Calu3 (cell line): ENCODE measurements at regions not wholly inside any gene's neighbourhood (a gene's known extent, or its start where the extent isn't known, plus 50 kb on each side); places are given as distances from the start of the nearest gene placed in this dataset.

Source experiments
- BruUV-seq: library from RNA; stranded (reverse); fragments of 400-500 nt; replicated peaks from 2 replicates; lab custom pipeline; 2021; lab: Mats Ljungman, UMichigan
- CTCF ChIA-PET: fragments of 300-600 bp; sonication (Branson Sonifier 250); formaldehyde crosslinking; loops from one replicate; lab custom pipeline; 2022; ENCODE audit warnings: antibody characterized with exemption; lab: Charles Lee
- DNase-seq: peaks from one replicate; pipeline ENCODE4 v3.0.0; 2022
- H3K27ac Mint-ChIP-seq: one replicate; pipeline ENCODE4 v1.8.0; 2022; ENCODE audit warnings: mixed read lengths; ENCODE audit not compliant: unreplicated experiment
- H3K27me3 Mint-ChIP-seq: one replicate; pipeline ENCODE4 v1.8.0; 2022; ENCODE audit warnings: mixed read lengths; ENCODE audit not compliant: unreplicated experiment
- H3K36me3 Mint-ChIP-seq: one replicate; pipeline ENCODE4 v1.8.0; 2022; ENCODE audit warnings: mild to moderate bottlenecking, moderate library complexity, mixed read lengths; ENCODE audit not compliant: insufficient read depth, unreplicated experiment
- H3K4me1 Mint-ChIP-seq: one replicate; pipeline ENCODE4 v1.8.0; 2022; ENCODE audit warnings: mild to moderate bottlenecking, low read depth, mixed read lengths; ENCODE audit not compliant: unreplicated experiment
- H3K4me3 Mint-ChIP-seq: one replicate; pipeline ENCODE4 v1.8.0; 2022; ENCODE audit warnings: mild to moderate bottlenecking, low read depth, moderate library complexity, mixed read lengths; ENCODE audit not compliant: unreplicated experiment
- H3K9me3 Mint-ChIP-seq: one replicate; pipeline ENCODE4 v1.8.0; 2022; ENCODE audit warnings: low read depth, mixed read lengths; ENCODE audit not compliant: unreplicated experiment
- CTCF ChIP-seq: fragments of 200-600 bp; IDR thresholded peaks from one replicate; pipeline ENCODE4 v1.8.0; 2022; ENCODE audit warnings: antibody characterized with exemption; ENCODE audit not compliant: unreplicated experiment
- intact Hi-C: fragments of 100-400 bp; cut with micrococcal nuclease; formaldehyde crosslinking; loops from one replicate; pipeline ENCODE4 v1.10.0; 2022; ENCODE audit not compliant: unreplicated experiment

- peaks cover 5% of the 10 kb centered on the region for H3K9me3 Mint-ChIP-seq
- no peak overlapping the region for H3K4me3 Mint-ChIP-seq
- DNase-seq = no peak
- no peaks in the 10 kb centered on the region for H3K36me3 Mint-ChIP-seq
- H3K4me1 Mint-ChIP-seq = no peaks in the 10 kb centered on the region
- CTCF ChIA-PET = no interaction called here
- no peak overlapping the region for H3K27ac Mint-ChIP-seq
- no TSS peak for BruUV-seq
- no peaks in the 10 kb centered on the region for H3K27me3 Mint-ChIP-seq
- TF ChIP-seq CTCF = no peak
- intact Hi-C loops = no loop called here
Observed at GRCh38 chr11:127651888-127652221, 651.3 kb upstream of the KIRREL3 start.

- H3K36me3 Mint-ChIP-seq = no peaks in the 10 kb centered on the region
- no peak for DNase-seq
- H3K27ac Mint-ChIP-seq = no peak overlapping the region
- CTCF ChIA-PET = interaction anchor here (0.8 kb wide), 1 partner anchor 12 kb away, joined by 3 read pairs; no protein-coding TSS in a partner anchor
- no peaks in the 10 kb centered on the region for H3K4me1 Mint-ChIP-seq
- TF ChIP-seq CTCF = no peak
- H3K9me3 Mint-ChIP-seq = peaks cover 5% of the 10 kb centered on the region
- no TSS peak for BruUV-seq
- intact Hi-C loops = no loop called here
- H3K27me3 Mint-ChIP-seq = no peaks in the 10 kb centered on the region
- no peak overlapping the region for H3K4me3 Mint-ChIP-seq
Observed at GRCh38 chr11:127651175-127651887, 650.8 kb upstream of the KIRREL3 start.

GRCh38 chr11:127649958-127650357 is 649.4 kb upstream of the KIRREL3 start:
- no peak overlapping the region for H3K27ac Mint-ChIP-seq
- H3K27me3 Mint-ChIP-seq = no peaks in the 10 kb centered on the region
- TF ChIP-seq CTCF = no peak
- BruUV-seq = no TSS peak
- intact Hi-C loops = no loop called here
- CTCF ChIA-PET = no interaction called here
- H3K9me3 Mint-ChIP-seq = peaks cover 5% of the 10 kb centered on the region
- no peak for DNase-seq
- H3K4me3 Mint-ChIP-seq = no peak overlapping the region
- no peaks in the 10 kb centered on the region for H3K36me3 Mint-ChIP-seq
- H3K4me1 Mint-ChIP-seq = no peaks in the 10 kb centered on the region

GRCh38 chr11:127649071-127649470 is 648.5 kb upstream of the KIRREL3 start:
- peaks cover 5% of the 10 kb centered on the region for H3K9me3 Mint-ChIP-seq
- H3K27ac Mint-ChIP-seq = no peak overlapping the region
- TF ChIP-seq CTCF = no peak
- no TSS peak for BruUV-seq
- CTCF ChIA-PET = no interaction called here
- no peak for DNase-seq
- no peaks in the 10 kb centered on the region for H3K36me3 Mint-ChIP-seq
- no peaks in the 10 kb centered on the region for H3K4me1 Mint-ChIP-seq
- no peaks in the 10 kb centered on the region for H3K27me3 Mint-ChIP-seq
- H3K4me3 Mint-ChIP-seq = no peak overlapping the region
- intact Hi-C loops = no loop called here
